22Rv1 (cell line): ENCODE measurements at regions not wholly inside any gene's neighbourhood (a gene's known extent, or its start where the extent isn't known, plus 50 kb on each side); places are given as distances from the start of the nearest gene placed in this dataset.

Experiments
- CTCF ChIP-seq: fragments of 450-650 bp; IDR thresholded peaks from 2 replicates; pipeline ENCODE4 v1.5.1; 2017; ENCODE audit warnings: mild to moderate bottlenecking
- ZFX ChIP-seq: fragments of 450-650 bp; IDR thresholded peaks from 2 replicates; pipeline ENCODE4 v1.6.1; 2017; ENCODE audit warnings: antibody characterized with exemption, borderline replicate concordance

DNA sequence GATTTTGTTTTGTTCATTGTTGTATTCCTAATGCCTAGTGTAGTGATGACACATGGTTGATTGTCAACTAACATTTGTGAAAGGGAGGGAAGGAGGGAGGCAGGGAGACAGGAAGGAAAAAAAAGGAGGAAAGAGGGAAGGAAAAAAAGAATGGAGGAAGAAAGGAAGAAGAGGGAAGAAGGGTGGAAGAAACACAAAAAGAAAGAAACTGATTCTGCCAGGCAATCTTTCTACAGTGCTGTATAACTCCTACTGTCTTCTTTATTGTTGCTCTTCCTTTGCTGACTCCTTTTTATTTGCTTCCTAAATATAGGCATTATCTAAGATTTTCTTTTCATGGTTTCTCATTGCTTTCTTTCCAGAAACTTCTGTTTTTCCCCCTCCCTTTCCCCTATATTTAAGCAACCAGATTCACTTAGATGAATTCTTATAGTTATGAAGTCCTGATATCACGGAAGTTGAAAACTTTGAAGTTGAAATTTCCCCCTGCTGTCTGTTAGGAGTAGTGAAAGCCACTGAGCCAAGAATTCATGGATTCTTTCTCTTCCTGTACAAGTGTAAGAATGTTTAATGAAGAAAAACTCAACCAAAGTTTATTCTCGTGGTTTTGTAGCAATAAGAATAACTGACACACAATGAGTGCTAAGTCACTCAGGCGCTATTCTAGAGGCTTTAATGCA is 305.1 kb upstream of the FSHR start:
- TF ChIP-seq CTCF (no peak), ZFX (no peak)
